NB4 (cell line): ENCODE measurements at regions not wholly inside any gene's neighbourhood (a gene's known extent, or its start where the extent isn't known, plus 50 kb on each side); places are given as distances from the start of the nearest gene placed in this dataset.

Experiments
- CTCF ChIP-seq: IDR thresholded peaks from one replicate; pipeline ENCODE4 v1.5.1; 2012; ENCODE audit warnings: low read depth, low read length
- MAX ChIP-seq: IDR thresholded peaks from 2 replicates; pipeline ENCODE4 v1.6.1; 2011; ENCODE audit warnings: low read depth, low read length
- MYC ChIP-seq: IDR thresholded peaks from 2 replicates; pipeline ENCODE4 v1.6.1; 2011; ENCODE audit warnings: low read depth, low read length
- POLR2A ChIP-seq: IDR thresholded peaks from 2 replicates; pipeline ENCODE4 v1.6.1; 2011; ENCODE audit warnings: mild to moderate bottlenecking; ENCODE audit not compliant: insufficient read length; ENCODE audit errors: extremely low read depth

GRCh38 chr2:204251158-204251997 lies 293.9 kb upstream of the PARD3B start:
- no peak for TF ChIP-seq POLR2A
- TF ChIP-seq CTCF, result no peak
- no peak for TF ChIP-seq MAX
- TF ChIP-seq MYC, result no peak
